Mesodermal cell (in vitro differentiated cells): ENCODE measurements at regions not wholly inside any gene's neighbourhood (a gene's known extent, or its start where the extent isn't known, plus 50 kb on each side); places are given as distances from the start of the nearest gene placed in this dataset.

Experiments used
- H3K27ac ChIP-seq: 2 replicates; pipeline ENCODE4 v1.7.0; 2013; ENCODE audit warnings: mild to moderate bottlenecking, low read depth, low read length, moderate library complexity; ENCODE audit not compliant: severe bottlenecking
- H3K36me3 ChIP-seq: 2 replicates; pipeline ENCODE4 v1.7.1; 2013; ENCODE audit warnings: mild to moderate bottlenecking, low read length, moderate library complexity; ENCODE audit not compliant: control insufficient read depth, insufficient read depth
- H3K4me1 ChIP-seq: one replicate; pipeline ENCODE4 v1.7.1; 2013; ENCODE audit warnings: mild to moderate bottlenecking, low read length; ENCODE audit not compliant: insufficient read depth, control insufficient read depth, poor library complexity, severe bottlenecking
- H3K4me3 ChIP-seq: 2 replicates; pipeline ENCODE4 v1.7.0; 2013; ENCODE audit warnings: low read length, control low read depth, mild to moderate bottlenecking; ENCODE audit not compliant: insufficient read depth, poor library complexity, severe bottlenecking; ENCODE audit errors: extremely low read depth
- H3K9me3 ChIP-seq: 2 replicates; pipeline ENCODE4 v1.7.1; 2013; ENCODE audit warnings: mild to moderate bottlenecking, low read length, moderate library complexity; ENCODE audit not compliant: control insufficient read depth
- WGBS, 2 experiments: methylation state at CpG; one replicate each; pipeline ENCODE4 v1.1.5; 2013; ENCODE audit warnings: missing lambda C conversion rate in 2 of 2; ENCODE audit not compliant: insufficient coverage in 2 of 2; 5-methylcytosine and 5-hydroxymethylcytosine counted together

GRCh38 chr5:103785569-103785968 lies 223.0 kb upstream of the NUDT12 start:
- no peak overlapping the region for H3K4me3 ChIP-seq
- H3K4me1 ChIP-seq = no peaks in the 10 kb centered on the region
- H3K9me3 ChIP-seq = no peaks in the 10 kb centered on the region
- no peak overlapping the region for H3K27ac ChIP-seq
- no peaks in the 10 kb centered on the region for H3K36me3 ChIP-seq
- whole genome bisulfite sequencing, 2 experiments = 100% methylated on average over 1 of the region's 2 CpGs; no CpG with 5 or more reads in 1 of the 2 experiments

DNA sequence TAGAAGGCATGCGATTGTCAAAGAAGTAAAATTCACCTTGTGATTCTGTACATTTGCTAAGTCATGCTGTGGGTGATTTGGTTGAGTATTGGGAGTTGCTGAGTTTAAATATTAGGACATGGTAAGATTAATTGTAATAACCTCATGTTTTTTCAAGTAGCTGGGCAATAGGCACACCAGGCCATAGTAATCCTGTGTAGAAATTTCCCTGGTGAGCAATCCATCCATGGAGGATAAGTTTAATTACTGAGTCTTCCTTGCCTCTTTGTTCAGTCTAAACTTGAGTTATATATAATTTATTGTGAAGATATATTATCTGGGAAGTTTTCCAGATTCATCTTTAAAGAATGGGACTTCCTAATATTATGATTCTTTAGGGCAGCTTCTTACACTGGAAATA lies 221.1 kb upstream of the NUDT12 start:
- WGBS, 2 experiments = 100% methylated on average over 1 of the region's 1 CpG
- Histone ChIP-seq H3K27ac (no peak overlapping the region), H3K9me3 (no peaks in the 10 kb centered on the region)

GRCh38 chr5:103780794-103781193 lies 218.2 kb upstream of the NUDT12 start:
- 92 to 100% methylated on average over 1 of the region's 2 CpGs for WGBS, 2 experiments
- Histone ChIP-seq H3K4me3 (no peak overlapping the region), H3K4me1 (no peaks in the 10 kb centered on the region), H3K9me3 (no peaks in the 10 kb centered on the region), H3K36me3 (no peaks in the 10 kb centered on the region), H3K27ac (no peak overlapping the region)

More for the DNA sequence above, 221.1 kb upstream of the NUDT12 start:
- Histone ChIP-seq H3K4me3 (no peak overlapping the region), H3K4me1 (no peaks in the 10 kb centered on the region), H3K36me3 (no peaks in the 10 kb centered on the region)

- H3K4me1 ChIP-seq = no peaks in the 10 kb centered on the region
- WGBS, 2 experiments = no CpG with 5 or more reads among the region's 1 CpG
- peaks cover 6% of the 10 kb centered on the region for H3K9me3 ChIP-seq
- H3K4me3 ChIP-seq = no peak overlapping the region
- H3K27ac ChIP-seq = peak overlapping the region; percentile 60
- no peaks in the 10 kb centered on the region for H3K36me3 ChIP-seq
These were observed 212.1 kb upstream of the NUDT12 start for GRCh38 chr5:103774721-103775120.

DNA sequence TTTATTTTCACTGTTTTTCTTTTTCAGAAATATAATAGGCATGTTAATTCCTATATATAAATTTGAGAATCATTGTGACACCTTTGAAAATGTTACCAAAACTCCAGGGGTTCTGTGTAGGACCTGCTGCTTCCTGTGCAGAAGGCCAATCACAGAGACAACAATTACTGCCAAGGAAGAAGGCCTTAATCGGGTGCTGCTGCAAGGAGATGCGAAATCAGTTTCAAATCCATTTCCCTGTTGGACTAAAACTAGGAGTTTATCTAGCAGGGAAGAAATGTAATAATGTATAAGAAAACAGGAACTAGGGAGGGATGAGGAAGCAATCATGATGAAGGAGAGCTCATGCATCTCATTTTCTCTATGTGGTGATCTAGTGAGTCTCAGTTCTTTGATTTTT lies 209.7 kb upstream of the NUDT12 start:
- Histone ChIP-seq H3K4me1 (no peaks in the 10 kb centered on the region), H3K9me3 (peaks cover 6% of the 10 kb centered on the region), H3K4me3 (no peak overlapping the region), H3K27ac (no peak overlapping the region), H3K36me3 (no peaks in the 10 kb centered on the region)
- WGBS, 2 experiments = 92% methylated on average over 2 of the region's 2 CpGs; no CpG with 5 or more reads in 1 of the 2 experiments

- 76 to 89% methylated on average over 5 to 8 of the region's 10 CpGs for WGBS, 2 experiments
- no peak overlapping the region for H3K27ac ChIP-seq
- H3K4me1 ChIP-seq = no peaks in the 10 kb centered on the region
- H3K36me3 ChIP-seq = no peaks in the 10 kb centered on the region
- no peak overlapping the region for H3K4me3 ChIP-seq
- no peaks in the 10 kb centered on the region for H3K9me3 ChIP-seq
These were observed 201.8 kb upstream of the NUDT12 start for GRCh38 chr5:103764403-103764802.

DNA sequence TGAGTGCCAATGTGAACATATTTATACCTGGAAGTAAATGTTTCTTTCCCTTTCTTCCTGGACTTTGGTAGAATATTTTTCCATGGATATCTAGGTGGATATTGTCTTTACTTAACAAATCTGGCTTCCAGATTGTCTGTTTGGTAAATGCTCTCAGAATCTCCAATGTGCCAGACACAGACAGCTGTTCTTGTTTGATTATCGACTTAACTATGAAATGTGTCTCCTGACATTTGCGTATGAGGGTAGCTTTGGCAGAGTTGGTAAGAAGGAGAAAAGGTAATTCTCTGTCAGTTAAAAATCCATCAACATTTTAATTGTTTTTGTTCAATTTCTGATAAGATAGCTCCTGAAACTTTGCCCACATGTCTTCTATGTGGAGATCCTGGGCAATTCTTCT lies 196.4 kb upstream of the NUDT12 start:
- H3K4me1 ChIP-seq = no peaks in the 10 kb centered on the region
- no peaks in the 10 kb centered on the region for H3K36me3 ChIP-seq
- no peak overlapping the region for H3K4me3 ChIP-seq
- H3K9me3 ChIP-seq = no peaks in the 10 kb centered on the region
- H3K27ac ChIP-seq = no peak overlapping the region
- 100% methylated on average over 1 of the region's 2 CpGs; no CpG with 5 or more reads in 1 of the 2 experiments for WGBS, 2 experiments

DNA sequence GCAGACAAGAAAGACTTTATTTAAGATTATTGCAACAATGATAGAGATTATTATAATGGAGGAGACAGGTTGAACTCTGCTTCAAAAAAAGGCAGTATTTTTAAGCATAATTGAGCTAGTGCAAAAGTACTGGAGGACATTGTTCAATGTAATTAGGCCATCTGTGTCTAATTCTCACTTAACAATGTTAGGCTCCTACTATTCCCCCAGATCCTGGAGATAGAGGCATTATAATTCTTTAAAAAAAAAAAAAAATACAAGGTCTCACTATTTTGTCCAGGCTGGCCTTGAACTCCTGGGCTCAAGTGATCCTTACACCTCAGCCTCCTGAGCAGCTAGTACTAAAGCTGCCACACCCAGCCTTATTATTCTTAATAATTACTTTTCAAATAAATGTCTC lies 193.4 kb upstream of the NUDT12 start:
- H3K4me3 ChIP-seq = no peak overlapping the region
- H3K36me3 ChIP-seq = no peaks in the 10 kb centered on the region

DNA sequence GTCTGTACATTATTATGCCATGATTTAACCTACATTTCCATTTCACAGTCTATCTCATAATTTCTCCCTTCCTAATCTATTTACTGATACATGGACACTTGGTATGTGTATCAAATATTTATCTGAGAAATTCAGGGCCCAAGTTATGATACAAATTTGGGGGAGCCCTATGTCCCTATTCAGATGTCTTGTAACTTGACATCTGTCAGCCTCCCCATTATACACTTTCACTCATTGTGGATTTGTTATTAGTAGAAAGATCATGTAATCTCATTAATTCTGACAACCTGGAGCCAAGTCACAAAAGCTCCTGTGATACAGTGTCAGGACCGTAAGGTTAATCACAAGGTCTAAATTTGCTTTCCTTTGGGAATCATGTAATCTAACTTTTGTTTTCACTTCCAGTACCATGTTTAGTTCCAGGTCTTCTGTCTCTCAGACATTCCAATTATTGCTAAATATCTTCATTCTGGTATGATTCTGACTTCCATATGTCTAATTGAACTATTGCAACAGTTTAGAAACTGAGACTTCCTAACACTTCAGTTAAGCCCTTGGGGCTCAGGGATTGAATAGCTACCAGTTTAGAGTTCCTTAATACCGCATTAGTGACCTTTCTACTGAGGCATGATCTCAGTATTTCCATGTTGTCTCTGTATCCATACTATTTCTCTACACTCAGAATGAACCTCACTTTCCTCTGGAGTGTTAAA lies 182.9 kb upstream of the NUDT12 start:
- Histone ChIP-seq H3K9me3 (no peaks in the 10 kb centered on the region), H3K4me1 (no peaks in the 10 kb centered on the region), H3K27ac (no peak overlapping the region), H3K4me3 (no peak overlapping the region), H3K36me3 (no peaks in the 10 kb centered on the region)
- WGBS, 2 experiments = 94 to 100% methylated on average over 2 of the region's 2 CpGs

More for the DNA sequence above, 193.4 kb upstream of the NUDT12 start:
- H3K9me3 ChIP-seq = no peaks in the 10 kb centered on the region
- no peaks in the 10 kb centered on the region for H3K4me1 ChIP-seq
- H3K27ac ChIP-seq = no peak overlapping the region

GRCh38 chr5:103744159-103744558 lies 181.6 kb upstream of the NUDT12 start:
- no peaks in the 10 kb centered on the region for H3K36me3 ChIP-seq
- H3K9me3 ChIP-seq = no peaks in the 10 kb centered on the region
- WGBS, 2 experiments = 100% methylated on average over 2 of the region's 4 CpGs
- H3K27ac ChIP-seq = no peak overlapping the region
- H3K4me1 ChIP-seq = no peaks in the 10 kb centered on the region
- no peak overlapping the region for H3K4me3 ChIP-seq

DNA sequence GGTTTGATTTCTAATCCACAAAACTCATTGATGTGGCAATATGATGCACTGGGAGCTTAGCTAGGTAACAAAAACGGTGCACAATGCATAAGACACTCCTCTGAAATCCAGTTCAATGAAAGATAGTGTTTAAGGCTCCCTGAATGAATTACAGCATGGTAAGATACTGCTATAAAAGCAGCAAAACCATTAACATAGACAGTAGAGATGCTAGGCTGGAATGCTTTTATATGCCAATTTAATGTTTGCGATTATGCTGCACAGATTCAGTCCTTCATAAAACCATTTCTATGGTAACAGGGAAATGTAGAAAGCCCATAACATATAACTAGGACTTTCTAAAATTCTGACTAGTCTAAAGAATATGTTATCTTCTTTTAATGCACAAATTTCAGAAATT lies 180.8 kb upstream of the NUDT12 start:
- no peaks in the 10 kb centered on the region for H3K4me1 ChIP-seq
- H3K9me3 ChIP-seq = no peaks in the 10 kb centered on the region
- no CpG with 5 or more reads among the region's 2 CpGs for WGBS, 2 experiments
- H3K4me3 ChIP-seq = no peak overlapping the region
- H3K36me3 ChIP-seq = no peaks in the 10 kb centered on the region
- H3K27ac ChIP-seq = no peak overlapping the region
